IMR-90 (cell line): ENCODE measurements at regions not wholly inside any gene's neighbourhood (a gene's known extent, or its start where the extent isn't known, plus 50 kb on each side); places are given as distances from the start of the nearest gene placed in this dataset.

Experiments used
- CEBPB ChIP-seq: IDR thresholded peaks from 2 replicates; pipeline ENCODE4 v1.6.1; 2012; ENCODE audit warnings: low read depth, low read length, improper control_type of control experiment
- POLR2A ChIP-seq: IDR thresholded peaks from 2 replicates; pipeline ENCODE4 v1.6.1; 2012; ENCODE audit warnings: mild to moderate bottlenecking, low read depth, low read length
- SMC3 ChIP-seq: fragments of 150-350 bp; IDR thresholded peaks from 2 replicates; pipeline ENCODE4 v1.6.1; 2016; ENCODE audit warnings: low read depth, mild to moderate bottlenecking, antibody characterized with exemption, low read length, moderate library complexity
- TF ChIP-seq, protein P1 (sequence below): conservative IDR thresholded peaks from 2 replicates; pipeline ENCODE4 v1.5.1; 2012; ENCODE audit warnings: mild to moderate bottlenecking, low read depth, low read length, improper control_type of control experiment

DNA sequence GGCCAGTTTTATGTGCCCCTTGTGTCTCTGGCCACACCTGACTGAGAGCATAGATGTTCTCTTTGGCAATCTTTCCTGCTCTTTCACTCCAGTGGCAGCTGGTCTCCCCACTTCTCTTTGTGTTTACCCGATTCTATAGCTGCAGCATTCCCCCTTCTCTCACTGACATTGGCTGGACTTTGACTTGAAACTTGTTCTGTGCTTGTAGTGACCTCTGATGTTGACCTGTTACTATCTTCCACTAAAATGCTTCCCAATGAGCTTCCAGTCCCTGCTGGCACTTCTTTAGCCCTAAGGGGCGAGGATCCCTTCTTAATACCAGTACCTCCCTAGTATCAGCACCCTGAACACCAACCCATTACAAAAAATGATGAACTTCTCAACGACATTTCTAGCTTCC, 653.3 kb downstream of the LTN1 start:
- TF ChIP-seq SMC3 (no peak), CEBPB (no peak), POLR2A (no peak)
- TF ChIP-seq, protein P1, sequence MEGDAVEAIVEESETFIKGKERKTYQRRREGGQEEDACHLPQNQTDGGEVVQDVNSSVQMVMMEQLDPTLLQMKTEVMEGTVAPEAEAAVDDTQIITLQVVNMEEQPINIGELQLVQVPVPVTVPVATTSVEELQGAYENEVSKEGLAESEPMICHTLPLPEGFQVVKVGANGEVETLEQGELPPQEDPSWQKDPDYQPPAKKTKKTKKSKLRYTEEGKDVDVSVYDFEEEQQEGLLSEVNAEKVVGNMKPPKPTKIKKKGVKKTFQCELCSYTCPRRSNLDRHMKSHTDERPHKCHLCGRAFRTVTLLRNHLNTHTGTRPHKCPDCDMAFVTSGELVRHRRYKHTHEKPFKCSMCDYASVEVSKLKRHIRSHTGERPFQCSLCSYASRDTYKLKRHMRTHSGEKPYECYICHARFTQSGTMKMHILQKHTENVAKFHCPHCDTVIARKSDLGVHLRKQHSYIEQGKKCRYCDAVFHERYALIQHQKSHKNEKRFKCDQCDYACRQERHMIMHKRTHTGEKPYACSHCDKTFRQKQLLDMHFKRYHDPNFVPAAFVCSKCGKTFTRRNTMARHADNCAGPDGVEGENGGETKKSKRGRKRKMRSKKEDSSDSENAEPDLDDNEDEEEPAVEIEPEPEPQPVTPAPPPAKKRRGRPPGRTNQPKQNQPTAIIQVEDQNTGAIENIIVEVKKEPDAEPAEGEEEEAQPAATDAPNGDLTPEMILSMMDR, result no peak
